Testis (tissue), 2 donors: ENCODE measurements at regions not wholly inside any gene's neighbourhood (a gene's known extent, or its start where the extent isn't known, plus 50 kb on each side); places are given as distances from the start of the nearest gene placed in this dataset.

Source experiments
- DNase-seq: peaks from one replicate; pipeline ENCODE4 v3.0.0-alpha.2; 2019
- H3K27ac ChIP-seq, 2 donors: fragments of 200-600 bp; sonication (generic); one replicate each; pipeline ENCODE4 v1.5.1; 2019
- H3K27me3 ChIP-seq: fragments of 200-600 bp; sonication (generic); one replicate; pipeline ENCODE4 v1.5.1; 2019
- H3K36me3 ChIP-seq: fragments of 200-600 bp; sonication (generic); one replicate; pipeline ENCODE4 v1.5.1; 2017; ENCODE audit warnings: low read depth; ENCODE audit errors: missing control alignments
- H3K4me1 ChIP-seq: fragments of 200-600 bp; sonication (generic); one replicate; pipeline ENCODE4 v1.5.1; 2019
- H3K4me3 ChIP-seq, 2 donors: fragments of 200-600 bp; sonication (generic); one replicate each; pipeline ENCODE4 v1.5.1; 2017 to 2019
- H3K9me3 ChIP-seq: fragments of 200-600 bp; sonication (generic); one replicate; pipeline ENCODE4 v1.5.1; 2017
- POLR2A ChIP-seq: fragments of 450-650 bp; IDR thresholded peaks from one replicate; pipeline ENCODE4 v1.6.1; 2017; ENCODE audit warnings: antibody characterized with exemption, mild to moderate bottlenecking, moderate library complexity
- WGBS, 2 donors: methylation state at CpG; one replicate each; pipeline ENCODE4 v1.1.5; 2018; 5-methylcytosine and 5-hydroxymethylcytosine counted together
- intact Hi-C: fragments of 100-400 bp; cut with DNase I; formaldehyde crosslinking; loops from one replicate; pipeline ENCODE4 v1.15.1; 2023; ENCODE audit warnings: low total_unique reads
- TF ChIP-seq, protein P1 (sequence below), 3 experiments: fragments of 450-650 bp in 2 of 3; fragments of 200-600 bp in 1 of 3; sonication (generic) in 1 of 3; IDR thresholded peaks; one replicate each; pipeline ENCODE4 v1.5.1; 2016 to 2019; ENCODE audit warnings: antibody characterized with exemption in 3 of 3, mild to moderate bottlenecking in 2 of 3, moderate library complexity in 1 of 3

DNA sequence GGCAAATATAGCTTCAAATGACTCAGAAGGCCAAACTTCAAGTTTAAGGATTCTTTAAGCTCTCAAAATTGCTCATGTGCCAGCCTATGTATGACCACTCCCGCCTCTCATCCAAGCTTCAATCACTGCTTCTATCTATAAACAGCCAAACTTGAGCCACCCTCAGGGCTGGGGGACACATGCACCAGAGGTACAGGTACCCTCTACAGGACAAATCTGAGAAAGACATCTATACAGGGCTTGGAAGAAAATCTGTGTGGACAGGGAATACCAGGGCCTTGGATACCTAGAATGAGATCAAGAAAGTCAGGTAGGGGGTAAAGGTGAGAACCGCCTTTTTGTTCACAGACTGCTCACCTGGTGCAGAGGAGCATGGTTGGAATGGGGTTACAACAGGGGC lies 217.9 kb downstream of the ATPSCKMT start:
- WGBS, 2 donors: 87 to 95% methylated on average over 2 of the region's 2 CpGs
- intact Hi-C loops: no loop called here
- TF ChIP-seq, protein P1, sequence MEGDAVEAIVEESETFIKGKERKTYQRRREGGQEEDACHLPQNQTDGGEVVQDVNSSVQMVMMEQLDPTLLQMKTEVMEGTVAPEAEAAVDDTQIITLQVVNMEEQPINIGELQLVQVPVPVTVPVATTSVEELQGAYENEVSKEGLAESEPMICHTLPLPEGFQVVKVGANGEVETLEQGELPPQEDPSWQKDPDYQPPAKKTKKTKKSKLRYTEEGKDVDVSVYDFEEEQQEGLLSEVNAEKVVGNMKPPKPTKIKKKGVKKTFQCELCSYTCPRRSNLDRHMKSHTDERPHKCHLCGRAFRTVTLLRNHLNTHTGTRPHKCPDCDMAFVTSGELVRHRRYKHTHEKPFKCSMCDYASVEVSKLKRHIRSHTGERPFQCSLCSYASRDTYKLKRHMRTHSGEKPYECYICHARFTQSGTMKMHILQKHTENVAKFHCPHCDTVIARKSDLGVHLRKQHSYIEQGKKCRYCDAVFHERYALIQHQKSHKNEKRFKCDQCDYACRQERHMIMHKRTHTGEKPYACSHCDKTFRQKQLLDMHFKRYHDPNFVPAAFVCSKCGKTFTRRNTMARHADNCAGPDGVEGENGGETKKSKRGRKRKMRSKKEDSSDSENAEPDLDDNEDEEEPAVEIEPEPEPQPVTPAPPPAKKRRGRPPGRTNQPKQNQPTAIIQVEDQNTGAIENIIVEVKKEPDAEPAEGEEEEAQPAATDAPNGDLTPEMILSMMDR (IDR thresholded peaks at IDR 0.05): no peak
- no peak for TF ChIP-seq POLR2A
- no peak overlapping the region for H3K27ac ChIP-seq
- H3K36me3 ChIP-seq: no peaks in the 10 kb centered on the region
- DNase-seq: no peak
- H3K4me1 ChIP-seq: no peaks in the 10 kb centered on the region
- no peaks in the 10 kb centered on the region for H3K27me3 ChIP-seq
- no peaks in the 10 kb centered on the region for H3K9me3 ChIP-seq
- no peak overlapping the region for H3K4me3 ChIP-seq

DNA sequence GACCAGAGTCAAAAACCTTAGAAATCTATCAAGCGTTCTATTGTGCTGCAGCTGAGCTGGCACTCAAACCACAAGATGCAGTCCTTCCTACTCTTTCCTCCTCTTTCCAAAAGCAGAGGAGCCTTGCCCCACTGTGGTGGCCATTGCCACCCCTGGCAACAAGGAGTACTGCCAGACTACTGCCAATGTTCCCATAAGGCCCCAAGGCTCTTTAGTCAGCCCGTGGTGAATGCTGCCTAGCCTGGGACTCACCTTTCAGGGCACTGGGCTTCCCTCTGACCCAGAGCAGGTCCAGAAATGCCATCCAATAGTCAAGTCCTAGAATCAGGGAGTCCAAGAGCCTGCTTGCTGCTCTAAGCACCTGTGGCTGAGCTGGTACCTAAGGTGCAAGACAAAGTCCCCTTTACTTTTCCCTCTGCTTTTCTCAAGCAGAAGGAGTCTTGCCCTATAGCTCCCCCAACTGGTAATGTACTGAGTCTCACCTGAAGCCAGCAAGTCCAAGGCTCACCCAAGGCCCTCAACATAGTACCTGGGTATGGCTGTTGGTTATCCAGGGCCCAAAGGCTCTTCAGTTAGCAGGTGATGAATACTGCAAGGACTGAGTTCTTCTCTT lies 219.4 kb downstream of the ATPSCKMT start:
- WGBS, 2 donors: 92 to 94% methylated on average over 2 of the region's 2 CpGs
- intact Hi-C loops: no loop called here
- no peak for TF ChIP-seq POLR2A
- TF ChIP-seq, protein P1 (IDR thresholded peaks at IDR 0.05): no peak

DNA sequence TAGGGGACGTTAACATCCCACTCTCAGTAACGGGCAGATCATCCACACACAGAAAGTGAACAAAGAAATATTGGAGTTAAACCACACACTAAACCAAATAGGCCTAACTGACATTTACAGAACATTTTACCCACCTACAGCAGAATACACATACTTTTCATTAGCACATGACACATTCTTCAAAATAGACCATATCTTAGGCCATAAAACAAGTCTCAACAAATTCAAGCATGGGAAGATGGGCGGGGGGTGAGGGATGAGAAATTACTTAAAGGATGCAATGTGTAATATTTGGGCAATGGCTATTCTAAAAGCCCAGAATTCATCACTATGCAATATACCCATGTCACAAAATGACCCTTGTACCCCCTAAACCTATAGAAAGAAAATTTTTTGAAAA lies 226.2 kb downstream of the ATPSCKMT start:
- DNase-seq: no peak
- Histone ChIP-seq H3K4me1 (no peaks in the 10 kb centered on the region), H3K36me3 (no peaks in the 10 kb centered on the region), H3K9me3 (no peaks in the 10 kb centered on the region), H3K27me3 (no peaks in the 10 kb centered on the region), H3K4me3 (no peak overlapping the region), H3K27ac (no peak overlapping the region)
- intact Hi-C loops: no loop called here
- 83% methylated on average over 3 of the region's 3 CpGs for WGBS, 2 donors
- no peak for TF ChIP-seq POLR2A
- TF ChIP-seq, protein P1 (IDR thresholded peaks at IDR 0.05): no peak

More for the DNA sequence above, 219.4 kb downstream of the ATPSCKMT start:
- no peak for DNase-seq
- Histone ChIP-seq H3K27me3 (no peaks in the 10 kb centered on the region), H3K36me3 (no peaks in the 10 kb centered on the region), H3K4me1 (no peaks in the 10 kb centered on the region), H3K4me3 (no peak overlapping the region), H3K9me3 (no peaks in the 10 kb centered on the region), H3K27ac (no peak overlapping the region)

DNA sequence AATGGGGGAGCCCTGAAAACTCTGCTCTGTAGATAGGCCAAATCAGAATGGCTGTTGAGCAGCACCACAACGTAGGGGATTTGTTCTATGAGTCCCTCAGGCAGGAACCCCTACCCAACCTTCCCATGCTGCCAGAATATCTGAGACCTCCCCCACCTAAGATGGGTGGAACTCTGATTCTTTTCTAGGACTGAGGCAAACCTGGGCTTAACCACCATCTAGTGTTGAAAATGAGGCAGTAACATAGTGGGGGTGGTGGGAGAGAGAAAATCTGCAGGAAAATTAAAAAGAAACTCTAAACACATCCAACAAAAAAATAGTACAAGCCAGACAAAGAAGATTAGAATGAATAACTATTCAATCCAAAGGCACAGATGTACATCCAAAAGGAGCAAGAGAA lies 228.4 kb downstream of the ATPSCKMT start:
- no peak overlapping the region for H3K4me3 ChIP-seq
- no peaks in the 10 kb centered on the region for H3K4me1 ChIP-seq
- no peaks in the 10 kb centered on the region for H3K9me3 ChIP-seq
- H3K27me3 ChIP-seq: no peaks in the 10 kb centered on the region
- TF ChIP-seq, protein P1 (IDR thresholded peaks at IDR 0.05): no peak
- no peak for TF ChIP-seq POLR2A
- DNase-seq: no peak
- 50 to 75% methylated on average over 1 of the region's 1 CpG for WGBS, 2 donors
- no peak overlapping the region for H3K27ac ChIP-seq
- intact Hi-C loops: no loop called here
- H3K36me3 ChIP-seq: no peaks in the 10 kb centered on the region

DNA sequence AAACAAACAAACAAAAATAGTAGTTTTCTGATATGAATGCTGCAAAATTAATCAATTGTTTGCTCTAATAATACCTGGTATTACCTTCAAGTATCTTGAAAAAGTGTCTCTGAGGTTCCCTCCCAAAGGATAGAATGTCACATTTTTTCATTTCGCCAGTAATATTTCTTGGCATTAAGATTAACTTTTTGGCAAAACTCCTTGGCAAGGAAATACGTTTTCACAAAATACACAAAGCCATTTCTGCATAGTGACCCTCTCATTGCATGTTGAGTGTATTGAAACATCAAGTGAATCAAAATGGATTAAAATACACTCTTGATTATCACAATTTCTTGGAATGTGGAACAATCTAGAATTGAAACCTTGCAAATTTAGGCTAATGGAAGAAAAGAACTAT lies 230.5 kb downstream of the ATPSCKMT start:
- Histone ChIP-seq H3K27me3 (no peaks in the 10 kb centered on the region), H3K36me3 (no peaks in the 10 kb centered on the region), H3K9me3 (no peaks in the 10 kb centered on the region), H3K4me3 (no peak overlapping the region), H3K27ac (no peak overlapping the region), H3K4me1 (no peaks in the 10 kb centered on the region)
- TF ChIP-seq, protein P1 (IDR thresholded peaks at IDR 0.05): no peak
- TF ChIP-seq POLR2A: no peak
- 35 to 39% methylated on average over 2 of the region's 2 CpGs for WGBS, 2 donors
- DNase-seq: no peak
- intact Hi-C loops: no loop called here
